LNCAP (cell line): ENCODE measurements at regions not wholly inside any gene's neighbourhood (a gene's known extent, or its start where the extent isn't known, plus 50 kb on each side); places are given as distances from the start of the nearest gene placed in this dataset.

Source experiments
- TF ChIP-seq, protein P1 (sequence below): fragments of 450-650 bp; IDR thresholded peaks from 2 replicates; pipeline ENCODE4 v1.5.1; 2017; ENCODE audit warnings: mild to moderate bottlenecking

DNA sequence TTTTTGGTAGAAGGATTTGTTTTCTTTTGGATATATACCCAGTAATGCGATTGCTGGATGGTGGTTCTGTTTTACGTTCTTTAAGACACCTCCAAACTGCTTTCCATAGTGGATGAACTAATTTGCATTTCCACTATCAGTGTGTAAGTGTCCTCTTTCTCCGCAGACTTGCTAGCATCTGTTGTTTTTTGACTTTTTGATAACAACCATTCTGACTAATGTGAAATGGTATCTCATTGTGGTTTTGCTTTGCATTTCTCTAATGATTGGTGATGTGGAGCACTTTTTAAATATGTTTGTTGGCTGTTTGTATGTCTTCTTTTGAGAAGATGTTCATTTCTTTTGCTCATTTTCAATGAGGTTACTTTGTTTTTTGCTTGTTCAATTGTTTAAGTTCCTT lies 260.9 kb upstream of the CWC22 start:
- TF ChIP-seq, protein P1, sequence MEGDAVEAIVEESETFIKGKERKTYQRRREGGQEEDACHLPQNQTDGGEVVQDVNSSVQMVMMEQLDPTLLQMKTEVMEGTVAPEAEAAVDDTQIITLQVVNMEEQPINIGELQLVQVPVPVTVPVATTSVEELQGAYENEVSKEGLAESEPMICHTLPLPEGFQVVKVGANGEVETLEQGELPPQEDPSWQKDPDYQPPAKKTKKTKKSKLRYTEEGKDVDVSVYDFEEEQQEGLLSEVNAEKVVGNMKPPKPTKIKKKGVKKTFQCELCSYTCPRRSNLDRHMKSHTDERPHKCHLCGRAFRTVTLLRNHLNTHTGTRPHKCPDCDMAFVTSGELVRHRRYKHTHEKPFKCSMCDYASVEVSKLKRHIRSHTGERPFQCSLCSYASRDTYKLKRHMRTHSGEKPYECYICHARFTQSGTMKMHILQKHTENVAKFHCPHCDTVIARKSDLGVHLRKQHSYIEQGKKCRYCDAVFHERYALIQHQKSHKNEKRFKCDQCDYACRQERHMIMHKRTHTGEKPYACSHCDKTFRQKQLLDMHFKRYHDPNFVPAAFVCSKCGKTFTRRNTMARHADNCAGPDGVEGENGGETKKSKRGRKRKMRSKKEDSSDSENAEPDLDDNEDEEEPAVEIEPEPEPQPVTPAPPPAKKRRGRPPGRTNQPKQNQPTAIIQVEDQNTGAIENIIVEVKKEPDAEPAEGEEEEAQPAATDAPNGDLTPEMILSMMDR, result no peak

DNA sequence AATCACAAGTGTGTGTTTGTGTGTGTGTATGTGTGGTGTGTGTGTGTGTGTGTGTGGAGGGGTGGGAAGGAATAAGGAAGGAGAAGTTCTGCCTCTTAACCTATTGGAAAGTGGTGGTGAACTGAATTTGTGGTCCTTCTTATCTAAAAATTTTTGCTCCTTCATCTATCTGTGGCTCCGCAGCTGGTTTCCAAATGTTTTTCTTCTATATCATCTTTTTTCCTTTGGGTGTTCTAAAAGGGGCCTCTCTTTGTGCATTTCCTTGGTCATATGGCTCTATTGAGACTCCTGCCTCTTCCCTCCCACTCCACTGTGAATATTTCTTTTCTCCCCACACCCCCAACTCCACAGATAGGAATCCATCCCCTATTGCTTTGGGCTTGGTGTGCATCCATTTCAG lies 254.9 kb upstream of the CWC22 start:
- TF ChIP-seq, protein P1, result no peak

DNA sequence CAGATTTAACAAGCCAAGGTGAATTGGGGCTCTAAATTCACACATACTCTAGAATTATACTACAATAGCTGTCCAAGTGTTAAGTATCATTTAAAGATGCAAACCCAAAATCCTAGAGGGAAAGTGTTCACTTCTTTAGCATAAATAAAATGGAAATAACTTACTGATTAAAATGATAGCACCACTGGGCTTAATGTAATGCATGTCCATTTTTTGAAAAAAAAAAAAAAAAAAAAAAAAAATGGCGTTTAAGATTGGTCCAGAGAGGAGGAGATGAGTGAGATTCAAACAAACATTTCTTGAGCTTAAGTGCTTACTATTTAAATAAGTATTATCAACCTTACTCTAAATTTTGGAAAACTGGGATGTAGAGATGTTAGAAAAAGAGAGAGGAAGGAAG lies 251.5 kb upstream of the CWC22 start:
- TF ChIP-seq, protein P1, result no peak

DNA sequence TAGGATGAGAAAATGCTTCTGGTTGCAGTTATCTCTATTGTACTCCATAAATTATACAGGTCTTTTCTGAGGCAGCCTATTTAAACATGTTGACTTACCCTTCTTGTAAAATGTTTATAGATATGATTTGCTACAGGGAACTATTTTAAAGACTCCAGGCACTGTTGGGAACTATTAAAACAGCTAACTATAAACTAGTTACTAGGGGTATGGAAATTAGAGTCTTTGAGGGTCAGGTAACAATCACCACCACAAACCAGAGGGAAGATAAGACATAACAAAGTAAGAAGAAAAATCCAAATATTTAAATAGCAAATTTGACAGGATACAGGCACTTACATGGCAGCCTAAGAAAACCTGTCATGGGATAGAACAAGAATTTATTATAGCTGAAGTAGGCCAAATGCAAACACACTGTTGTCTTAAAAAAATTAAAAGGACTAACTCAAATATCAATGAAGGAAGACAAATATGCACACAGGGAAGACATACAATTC lies 251.0 kb upstream of the CWC22 start:
- TF ChIP-seq, protein P1, result no peak

DNA sequence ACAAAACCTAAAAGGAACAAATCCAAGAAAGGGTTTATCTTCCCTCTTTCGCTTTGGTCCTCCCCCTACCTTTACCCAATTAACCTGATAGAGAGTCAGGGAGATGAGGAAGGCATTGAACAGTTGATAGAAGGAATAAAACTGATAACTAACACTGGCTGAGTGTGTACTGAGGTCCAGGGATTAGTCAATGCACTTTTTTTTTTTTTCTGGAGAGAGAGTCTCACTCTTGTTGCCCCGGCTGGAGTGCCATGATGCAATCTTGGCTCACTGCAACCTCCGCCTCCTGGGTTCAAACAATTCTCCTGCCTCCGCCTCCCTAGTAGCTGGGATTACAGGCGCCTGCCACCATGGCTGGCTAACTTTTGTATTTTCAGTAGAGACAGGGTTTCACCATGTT lies 250.2 kb upstream of the CWC22 start:
- TF ChIP-seq, protein P1, result no peak

DNA sequence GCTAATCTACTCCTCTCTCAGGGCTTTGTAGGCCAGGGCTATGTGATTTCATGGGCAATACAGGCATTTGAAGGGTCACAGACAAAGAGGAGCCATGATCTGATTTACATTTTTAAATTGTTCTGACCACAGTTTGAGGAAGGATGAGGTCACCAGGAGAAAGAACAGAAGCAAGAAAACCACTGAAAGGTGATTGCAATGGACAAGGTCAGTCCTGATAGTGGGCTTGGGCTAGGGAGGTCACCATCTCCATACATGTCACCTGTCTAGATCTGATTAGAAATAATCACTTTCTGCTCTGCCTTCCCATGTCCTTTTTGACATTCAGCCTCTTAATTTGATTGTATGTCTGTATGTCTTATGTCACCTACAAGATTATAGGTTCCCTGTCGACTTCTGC lies 248.9 kb upstream of the CWC22 start:
- TF ChIP-seq, protein P1, result no peak

DNA sequence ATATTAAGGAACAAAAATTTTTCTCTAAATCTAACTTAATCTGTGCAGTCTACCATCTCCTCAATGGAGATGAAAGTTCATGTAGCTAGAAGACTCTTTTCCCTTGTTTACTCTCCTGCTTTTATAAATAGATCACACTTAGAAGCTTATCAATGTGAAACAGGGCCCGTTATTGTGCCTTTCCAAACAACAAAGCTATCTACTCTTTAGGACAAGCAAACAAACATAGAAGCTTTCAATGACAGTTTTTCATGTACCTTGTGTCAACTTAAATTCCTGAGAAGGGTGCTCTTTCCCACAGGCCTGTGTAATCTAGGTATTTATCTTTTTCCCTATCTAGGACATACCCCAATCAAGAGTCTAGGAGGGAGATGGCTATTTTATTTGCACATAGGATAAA lies 247.8 kb upstream of the CWC22 start:
- TF ChIP-seq, protein P1, result no peak

DNA sequence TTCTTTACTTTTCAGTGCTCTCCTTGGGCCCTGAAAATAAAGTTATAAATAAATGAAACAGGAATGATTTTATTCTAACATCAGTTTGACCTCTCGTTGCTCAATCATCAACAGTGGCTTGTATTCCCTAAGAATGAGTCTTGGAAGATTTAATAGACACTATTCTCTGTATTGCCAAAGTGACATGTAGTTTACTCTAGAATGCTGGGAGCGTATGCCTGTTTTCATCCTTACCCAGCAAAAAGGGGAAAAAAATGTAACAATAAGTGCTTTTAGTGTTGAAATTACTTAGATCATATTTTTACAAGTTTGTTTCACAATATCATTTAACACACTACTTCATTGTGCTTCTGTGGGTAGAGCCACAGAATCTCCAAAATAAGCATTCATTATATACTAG lies 240.6 kb upstream of the CWC22 start:
- TF ChIP-seq, protein P1, result no peak
